ENCODE measurements at regions not wholly inside any gene's neighbourhood (a gene's known extent, or its start where the extent isn't known, plus 50 kb on each side); places are given as distances from the start of the nearest gene placed in this dataset.

GRCh38 chr7:155167706-155168365 lies 97.7 kb downstream of the HTR5A start:
- POLR2A ChIA-PET, result no interaction called here
- H3K36me3 Mint-ChIP-seq (ENCODE audit: low read depth), result no peaks in the 10 kb centered on the region
- H3K4me1 Mint-ChIP-seq, result no peaks in the 10 kb centered on the region
- TF ChIP-seq CTCF (IDR thresholded peaks at IDR 0.05), result no peak
- H3K4me3 Mint-ChIP-seq, result no peak overlapping the region
- peaks cover 2% of the 10 kb centered on the region for H3K27me3 Mint-ChIP-seq
- DNase-seq, result no peak
- intact Hi-C loops (cut with micrococcal nuclease), result no loop called here
- no peak overlapping the region for H3K27ac Mint-ChIP-seq
- ATAC-seq (ENCODE audit: low read depth), result no peak
- H3K9me3 Mint-ChIP-seq, result no peaks in the 10 kb centered on the region
- CTCF ChIA-PET, result no interaction called here

- DNase-seq (no peak), ATAC-seq (ENCODE audit: low read depth) (no peak)
- ChIA-PET CTCF (no interaction called here), POLR2A (no interaction called here)
- Mint-ChIP-seq H3K27ac (no peak overlapping the region), H3K27me3 (peaks cover 2% of the 10 kb centered on the region), H3K4me3 (no peak overlapping the region), H3K36me3 (ENCODE audit: low read depth) (no peaks in the 10 kb centered on the region), H3K4me1 (no peaks in the 10 kb centered on the region), H3K9me3 (no peaks in the 10 kb centered on the region)
- intact Hi-C loops (cut with micrococcal nuclease), result no loop called here
- TF ChIP-seq CTCF (IDR thresholded peaks at IDR 0.05), result no peak
Observed at GRCh38 chr7:155168597-155169480, 98.7 kb downstream of the HTR5A start.

GRCh38 chr7:155169498-155170065 lies 99.5 kb downstream of the HTR5A start:
- H3K9me3 Mint-ChIP-seq, result no peaks in the 10 kb centered on the region
- H3K27me3 Mint-ChIP-seq, result peaks cover 4% of the 10 kb centered on the region
- H3K27ac Mint-ChIP-seq, result no peak overlapping the region
- ATAC-seq (ENCODE audit: low read depth) (no peak), DNase-seq (no peak)
- H3K36me3 Mint-ChIP-seq (ENCODE audit: low read depth), result no peaks in the 10 kb centered on the region
- no peak overlapping the region for H3K4me3 Mint-ChIP-seq
- ChIA-PET POLR2A (no interaction called here), CTCF (no interaction called here)
- TF ChIP-seq CTCF (IDR thresholded peaks at IDR 0.05), result no peak
- no peaks in the 10 kb centered on the region for H3K4me1 Mint-ChIP-seq
- intact Hi-C loops (cut with micrococcal nuclease), result no loop called here

- ChIA-PET CTCF (no interaction called here), POLR2A (no interaction called here)
Observed at GRCh38 chr7:155170331-155170730, 100.2 kb downstream of the HTR5A start.

More at GRCh38 chr7:155170331-155170730, 100.2 kb downstream of the HTR5A start:
- peaks cover 4% of the 10 kb centered on the region for H3K27me3 Mint-ChIP-seq
- H3K36me3 Mint-ChIP-seq (ENCODE audit: low read depth), result no peaks in the 10 kb centered on the region
- no peak overlapping the region for H3K27ac Mint-ChIP-seq
- H3K4me1 Mint-ChIP-seq, result no peaks in the 10 kb centered on the region
- no peak for DNase-seq
- intact Hi-C loops (cut with micrococcal nuclease), result no loop called here
- H3K4me3 Mint-ChIP-seq, result no peak overlapping the region
- H3K9me3 Mint-ChIP-seq, result no peaks in the 10 kb centered on the region
- TF ChIP-seq CTCF (IDR thresholded peaks at IDR 0.05), result no peak
- no peak for ATAC-seq (ENCODE audit: low read depth)

All from activated B cell treated with CpG ODN at 0.5 μM for 24 hours (primary cell).